ENCODE measurements at regions not wholly inside any gene's neighbourhood (a gene's known extent, or its start where the extent isn't known, plus 50 kb on each side); places are given as distances from the start of the nearest gene placed in this dataset.
"Not testable (repeated sequence)": the region's sequence is repeated elsewhere in the genome, so short reads cannot be mapped to it uniquely, and the experiment has no call there.

- Histone ChIP-seq H3K27me3 (ENCODE audit: control insufficient read depth, insufficient read depth, low read length) (no peaks in the 10 kb centered on the region), H3K36me3 (ENCODE audit: control insufficient read depth, insufficient read depth, low read length) (no peaks in the 10 kb centered on the region), H3K9me3 (replicated peaks; ENCODE audit: control insufficient read depth, low read depth, low read length) (no peaks in the 10 kb centered on the region), H3K4me3 (ENCODE audit: low read length) (no peak overlapping the region), H3K4me1 (ENCODE audit: control insufficient read depth, insufficient read depth, low read length) (no peaks in the 10 kb centered on the region), H3K27ac (ENCODE audit: low read length) (no peak overlapping the region)
- DNase-seq = no peak
Observed at GRCh38 chr4:93888308-93888707, 59.8 kb downstream of the ATOH1 start.

- Histone ChIP-seq H3K9me3 (replicated peaks; ENCODE audit: control insufficient read depth, low read depth, low read length) (no peaks in the 10 kb centered on the region), H3K27me3 (ENCODE audit: control insufficient read depth, insufficient read depth, low read length) (no peaks in the 10 kb centered on the region)
- DNase-seq = no peak
Observed at GRCh38 chr4:93888768-93889167, 60.2 kb downstream of the ATOH1 start.

GRCh38 chr4:93891244-93891643, 62.7 kb downstream of the ATOH1 start:
- H3K27ac ChIP-seq (ENCODE audit: low read length) = no peak overlapping the region
- H3K4me3 ChIP-seq (ENCODE audit: low read length) = no peak overlapping the region
- H3K4me1 ChIP-seq (ENCODE audit: control insufficient read depth, insufficient read depth, low read length) = no peaks in the 10 kb centered on the region
- DNase-seq = no peak
- no peaks in the 10 kb centered on the region for H3K9me3 ChIP-seq (replicated peaks; ENCODE audit: control insufficient read depth, low read depth, low read length)
- H3K27me3 ChIP-seq (ENCODE audit: control insufficient read depth, insufficient read depth, low read length) = no peaks in the 10 kb centered on the region
- WGBS (ENCODE audit: insufficient coverage) = no CpG with 5 or more reads among the region's 2 CpGs
- H3K36me3 ChIP-seq (ENCODE audit: control insufficient read depth, insufficient read depth, low read length) = no peaks in the 10 kb centered on the region

More at GRCh38 chr4:93888768-93889167, 60.2 kb downstream of the ATOH1 start:
- no peaks in the 10 kb centered on the region for H3K36me3 ChIP-seq (ENCODE audit: control insufficient read depth, insufficient read depth, low read length)
- no peaks in the 10 kb centered on the region for H3K4me1 ChIP-seq (ENCODE audit: control insufficient read depth, insufficient read depth, low read length)
- no peak overlapping the region for H3K4me3 ChIP-seq (ENCODE audit: low read length)
- H3K27ac ChIP-seq (ENCODE audit: low read length) = no peak overlapping the region

- no CpG with 5 or more reads among the region's 2 CpGs for WGBS (ENCODE audit: insufficient coverage)
- no peak overlapping the region for H3K4me3 ChIP-seq (ENCODE audit: low read length)
- H3K27ac ChIP-seq (ENCODE audit: low read length) = no peak overlapping the region
- H3K4me1 ChIP-seq (ENCODE audit: control insufficient read depth, insufficient read depth, low read length) = no peaks in the 10 kb centered on the region
- DNase-seq = no peak
- H3K27me3 ChIP-seq (ENCODE audit: control insufficient read depth, insufficient read depth, low read length) = no peaks in the 10 kb centered on the region
- H3K9me3 ChIP-seq (replicated peaks; ENCODE audit: control insufficient read depth, low read depth, low read length) = no peaks in the 10 kb centered on the region
- no peaks in the 10 kb centered on the region for H3K36me3 ChIP-seq (ENCODE audit: control insufficient read depth, insufficient read depth, low read length)
Observed at GRCh38 chr4:93894995-93895394, 66.4 kb downstream of the ATOH1 start.

GRCh38 chr4:93896516-93896915, 68.0 kb downstream of the ATOH1 start:
- DNase-seq = no peak
- Histone ChIP-seq H3K27me3 (ENCODE audit: control insufficient read depth, insufficient read depth, low read length) (no peaks in the 10 kb centered on the region), H3K36me3 (ENCODE audit: control insufficient read depth, insufficient read depth, low read length) (no peaks in the 10 kb centered on the region), H3K27ac (ENCODE audit: low read length) (no peak overlapping the region), H3K9me3 (replicated peaks; ENCODE audit: control insufficient read depth, low read depth, low read length) (no peaks in the 10 kb centered on the region), H3K4me3 (ENCODE audit: low read length) (no peak overlapping the region), H3K4me1 (ENCODE audit: control insufficient read depth, insufficient read depth, low read length) (no peaks in the 10 kb centered on the region)
- no CpG with 5 or more reads among the region's 1 CpG for WGBS (ENCODE audit: insufficient coverage)

DNA sequence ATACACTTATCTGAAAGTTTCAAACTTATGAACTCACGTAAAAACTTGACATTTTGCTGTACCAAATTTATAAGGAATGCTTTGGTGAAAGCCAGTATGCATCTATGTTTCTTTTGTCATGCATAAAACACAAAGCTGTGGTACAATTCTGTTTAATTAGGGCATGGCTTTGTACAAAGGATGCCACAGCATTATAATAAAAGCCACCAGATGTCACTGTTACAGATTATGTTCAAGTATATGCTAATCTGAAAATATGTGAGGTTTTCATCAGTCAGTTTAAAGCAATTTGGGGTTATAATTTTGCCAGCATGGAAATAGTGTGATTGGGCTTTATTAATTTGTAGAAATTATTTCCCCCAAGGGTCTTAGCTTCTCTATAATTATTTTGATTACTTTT, 69.0 kb downstream of the ATOH1 start:
- Histone ChIP-seq H3K27me3 (ENCODE audit: control insufficient read depth, insufficient read depth, low read length) (no peaks in the 10 kb centered on the region), H3K9me3 (replicated peaks; ENCODE audit: control insufficient read depth, low read depth, low read length) (no peaks in the 10 kb centered on the region), H3K4me3 (ENCODE audit: low read length) (no peak overlapping the region), H3K4me1 (ENCODE audit: control insufficient read depth, insufficient read depth, low read length) (no peaks in the 10 kb centered on the region), H3K27ac (ENCODE audit: low read length) (no peak overlapping the region), H3K36me3 (ENCODE audit: control insufficient read depth, insufficient read depth, low read length) (no peaks in the 10 kb centered on the region)
- no CpG with 5 or more reads among the region's 1 CpG for WGBS (ENCODE audit: insufficient coverage)
- DNase-seq = no peak

- H3K27ac ChIP-seq (ENCODE audit: low read length) = no peak overlapping the region
- no CpG with 5 or more reads among the region's 3 CpGs for WGBS (ENCODE audit: insufficient coverage)
- H3K4me3 ChIP-seq (ENCODE audit: low read length) = no peak overlapping the region
- DNase-seq = no peak
- H3K4me1 ChIP-seq (ENCODE audit: control insufficient read depth, insufficient read depth, low read length) = no peaks in the 10 kb centered on the region
- no peaks in the 10 kb centered on the region for H3K27me3 ChIP-seq (ENCODE audit: control insufficient read depth, insufficient read depth, low read length)
- H3K36me3 ChIP-seq (ENCODE audit: control insufficient read depth, insufficient read depth, low read length) = no peaks in the 10 kb centered on the region
- H3K9me3 ChIP-seq (replicated peaks; ENCODE audit: control insufficient read depth, low read depth, low read length) = no peaks in the 10 kb centered on the region
Observed at GRCh38 chr4:93908778-93909177, 80.2 kb downstream of the ATOH1 start.

DNA sequence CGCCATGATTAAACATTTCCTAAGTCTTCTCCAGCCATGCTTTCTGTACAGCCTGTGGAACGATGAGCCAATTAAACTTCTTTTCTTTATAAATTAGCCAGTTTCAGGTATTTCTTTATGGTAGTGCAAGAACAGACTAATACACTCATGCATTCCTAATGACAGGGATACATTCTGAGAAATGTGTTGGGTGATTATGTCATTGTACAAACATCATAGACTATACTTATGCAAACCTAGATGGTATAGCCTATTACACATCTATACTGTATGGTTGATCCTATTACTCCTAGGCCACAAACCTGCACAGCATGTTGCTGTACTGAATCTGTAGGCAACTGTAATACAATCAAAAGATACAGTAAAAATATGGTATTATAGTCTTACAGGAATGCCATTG, 83.1 kb downstream of the ATOH1 start:
- no peaks in the 10 kb centered on the region for H3K27me3 ChIP-seq (ENCODE audit: control insufficient read depth, insufficient read depth, low read length)
- H3K9me3 ChIP-seq (replicated peaks; ENCODE audit: control insufficient read depth, low read depth, low read length) = no peaks in the 10 kb centered on the region
- WGBS (ENCODE audit: insufficient coverage) = no CpG with 5 or more reads among the region's 2 CpGs
- no peak overlapping the region for H3K4me3 ChIP-seq (ENCODE audit: low read length)
- H3K27ac ChIP-seq (ENCODE audit: low read length) = no peak overlapping the region
- DNase-seq = no peak
- H3K4me1 ChIP-seq (ENCODE audit: control insufficient read depth, insufficient read depth, low read length) = no peaks in the 10 kb centered on the region
- no peaks in the 10 kb centered on the region for H3K36me3 ChIP-seq (ENCODE audit: control insufficient read depth, insufficient read depth, low read length)

- no peak for DNase-seq
- Histone ChIP-seq H3K27me3 (ENCODE audit: control insufficient read depth, insufficient read depth, low read length) (no peaks in the 10 kb centered on the region), H3K36me3 (ENCODE audit: control insufficient read depth, insufficient read depth, low read length) (no peaks in the 10 kb centered on the region), H3K4me3 (ENCODE audit: low read length) (no peak overlapping the region), H3K27ac (ENCODE audit: low read length) (no peak overlapping the region), H3K9me3 (replicated peaks; ENCODE audit: control insufficient read depth, low read depth, low read length) (no peaks in the 10 kb centered on the region), H3K4me1 (ENCODE audit: control insufficient read depth, insufficient read depth, low read length) (no peaks in the 10 kb centered on the region)
- no CpG with 5 or more reads among the region's 2 CpGs for WGBS (ENCODE audit: insufficient coverage)
Observed at GRCh38 chr4:93912146-93912545, 83.6 kb downstream of the ATOH1 start.

DNA sequence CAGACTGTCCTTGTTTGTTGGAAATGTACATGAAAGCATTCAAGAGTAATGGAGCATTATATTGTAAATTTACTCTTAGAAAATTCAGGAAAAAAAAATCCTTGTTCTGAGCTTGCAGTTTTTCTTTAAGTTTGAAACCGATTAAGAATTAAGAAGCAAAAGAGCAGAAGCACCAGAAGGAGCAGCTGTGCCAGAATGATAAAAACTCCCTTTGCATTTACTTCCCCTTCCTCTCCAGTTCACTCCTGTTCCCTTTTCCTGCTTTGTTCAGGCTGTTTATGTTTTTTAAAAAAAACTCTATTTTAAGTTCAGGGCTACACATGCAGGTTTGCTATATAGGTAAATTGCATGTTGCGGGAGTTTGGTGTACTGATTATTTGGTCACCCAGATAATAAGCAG, 90.3 kb downstream of the ATOH1 start:
- Histone ChIP-seq H3K9me3 (replicated peaks; ENCODE audit: control insufficient read depth, low read depth, low read length) (no peaks in the 10 kb centered on the region), H3K27ac (ENCODE audit: low read length) (no peak overlapping the region), H3K4me1 (ENCODE audit: control insufficient read depth, insufficient read depth, low read length) (no peaks in the 10 kb centered on the region), H3K4me3 (ENCODE audit: low read length) (no peak overlapping the region), H3K27me3 (ENCODE audit: control insufficient read depth, insufficient read depth, low read length) (no peaks in the 10 kb centered on the region), H3K36me3 (ENCODE audit: control insufficient read depth, insufficient read depth, low read length) (no peaks in the 10 kb centered on the region)
- no CpG with 5 or more reads among the region's 2 CpGs for WGBS (ENCODE audit: insufficient coverage)
- DNase-seq = no peak

- not testable (repeated sequence) for H3K4me3 ChIP-seq (ENCODE audit: low read length); H3K4me1 ChIP-seq (ENCODE audit: control insufficient read depth, insufficient read depth, low read length); H3K27me3 ChIP-seq (ENCODE audit: control insufficient read depth, insufficient read depth, low read length); DNase-seq; H3K36me3 ChIP-seq (ENCODE audit: control insufficient read depth, insufficient read depth, low read length); H3K27ac ChIP-seq (ENCODE audit: low read length); H3K9me3 ChIP-seq (replicated peaks; ENCODE audit: control insufficient read depth, low read depth, low read length)
- WGBS (ENCODE audit: insufficient coverage) = no CpG with 5 or more reads among the region's 2 CpGs
Observed at GRCh38 chr4:93923570-93923969, 95.0 kb downstream of the ATOH1 start.
